NT2/D1 (cell line): ENCODE measurements at regions not wholly inside any gene's neighbourhood (a gene's known extent, or its start where the extent isn't known, plus 50 kb on each side); places are given as distances from the start of the nearest gene placed in this dataset.

Experiments used
- DNase-seq: peaks from one replicate; pipeline ENCODE4 v3.0.0-alpha.2; 2011; ENCODE audit warnings: low read depth, low spot score
- H3K27me3 ChIP-seq: 2 replicates; pipeline ENCODE4 v1.6.0; 2011; ENCODE audit warnings: mild to moderate bottlenecking; ENCODE audit not compliant: insufficient read length, insufficient read depth
- H3K36me3 ChIP-seq: 2 replicates; pipeline ENCODE4 v1.6.1; 2011; ENCODE audit warnings: mild to moderate bottlenecking, low read length, mixed read lengths; ENCODE audit not compliant: insufficient read depth, insufficient read length
- H3K4me1 ChIP-seq: 2 replicates; pipeline ENCODE4 v1.5.1; 2011; ENCODE audit not compliant: insufficient read depth, insufficient read length
- H3K4me3 ChIP-seq: 2 replicates; pipeline ENCODE4 v1.5.1; 2011; ENCODE audit warnings: low read depth; ENCODE audit not compliant: insufficient read length
- H3K9ac ChIP-seq: 2 replicates; pipeline ENCODE4 v1.6.0; 2011; ENCODE audit warnings: low read depth; ENCODE audit not compliant: insufficient read length
- H3K9me3 ChIP-seq: 2 replicates; pipeline ENCODE4 v1.5.1; 2011; ENCODE audit warnings: mild to moderate bottlenecking, low read length; ENCODE audit not compliant: insufficient read depth
- SUZ12 ChIP-seq: IDR thresholded peaks from 2 replicates; pipeline ENCODE4 v1.6.1; 2011; ENCODE audit not compliant: insufficient read length, insufficient read depth; ENCODE audit errors: extremely low read depth
- YY1 ChIP-seq: IDR thresholded peaks from 2 replicates; pipeline ENCODE4 v1.6.1; 2011; ENCODE audit not compliant: insufficient read length, insufficient read depth
- ZNF274 ChIP-seq: IDR thresholded peaks from 2 replicates; pipeline ENCODE4 v1.6.1; 2011; ENCODE audit warnings: mild to moderate bottlenecking, low read depth, low read length

DNA sequence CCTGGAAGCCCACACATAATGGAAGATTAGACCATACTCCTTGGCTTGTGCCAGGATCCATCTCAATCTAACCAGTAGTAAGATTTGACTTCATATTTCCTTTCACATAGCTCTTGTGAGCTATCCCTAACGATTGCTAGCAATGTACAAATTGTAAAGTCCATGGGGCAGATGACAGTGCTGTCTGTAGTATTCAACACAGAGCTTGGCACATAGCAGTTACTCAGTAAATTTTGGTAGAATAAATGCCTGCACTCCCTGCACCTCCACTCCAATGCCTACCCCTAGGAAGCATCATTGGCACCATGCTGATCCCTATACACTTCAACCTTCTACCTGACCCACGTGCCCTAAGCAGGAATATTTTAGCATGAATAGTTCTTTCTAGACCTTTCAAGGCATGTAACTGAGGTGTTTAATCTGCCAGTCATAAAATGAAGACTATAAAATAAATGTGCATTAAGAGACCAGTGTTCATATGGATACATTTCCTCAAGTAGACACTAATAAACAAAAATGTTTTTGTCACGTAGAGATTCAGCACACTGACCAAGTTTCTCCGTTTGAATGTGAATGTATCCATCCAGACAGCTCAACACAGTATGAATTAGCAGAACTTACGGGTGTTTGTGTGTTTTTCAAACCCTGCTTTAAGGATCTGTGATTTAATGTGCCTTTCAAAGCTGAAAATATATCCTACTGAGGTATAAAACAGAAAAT lies 98.8 kb downstream of the BMP4 start:
- Histone ChIP-seq H3K36me3 (no peaks in the 10 kb centered on the region), H3K4me1 (no peaks in the 10 kb centered on the region), H3K4me3 (no peak overlapping the region), H3K27me3 (no peaks in the 10 kb centered on the region), H3K9ac (no peak overlapping the region), H3K9me3 (no peaks in the 10 kb centered on the region)
- DNase-seq = no peak
- TF ChIP-seq SUZ12 (no peak), ZNF274 (no peak), YY1 (no peak)

DNA sequence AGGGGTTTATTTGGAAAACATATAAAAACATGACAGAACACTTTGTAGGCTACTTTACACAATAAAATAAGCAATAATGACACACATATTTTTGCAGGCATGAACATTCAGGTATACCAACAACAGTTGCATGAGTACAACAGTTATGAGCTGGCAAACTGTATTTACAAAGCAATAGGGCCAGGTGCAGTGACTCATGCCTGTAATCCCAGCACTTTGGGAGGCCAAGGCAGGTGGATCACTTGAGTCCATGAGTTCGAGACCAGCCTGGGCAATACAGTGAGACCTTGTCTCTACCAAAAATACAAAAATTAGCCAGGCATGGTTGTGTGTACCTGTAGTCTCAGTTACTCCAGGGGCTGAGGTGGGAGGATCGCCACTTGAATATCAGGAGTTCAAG lies 101.1 kb downstream of the BMP4 start:
- Histone ChIP-seq H3K9ac (no peak overlapping the region), H3K27me3 (no peaks in the 10 kb centered on the region), H3K9me3 (no peaks in the 10 kb centered on the region), H3K4me3 (no peak overlapping the region), H3K36me3 (no peaks in the 10 kb centered on the region), H3K4me1 (no peaks in the 10 kb centered on the region)
- TF ChIP-seq SUZ12 (no peak), ZNF274 (no peak), YY1 (no peak)
- DNase-seq = no peak

DNA sequence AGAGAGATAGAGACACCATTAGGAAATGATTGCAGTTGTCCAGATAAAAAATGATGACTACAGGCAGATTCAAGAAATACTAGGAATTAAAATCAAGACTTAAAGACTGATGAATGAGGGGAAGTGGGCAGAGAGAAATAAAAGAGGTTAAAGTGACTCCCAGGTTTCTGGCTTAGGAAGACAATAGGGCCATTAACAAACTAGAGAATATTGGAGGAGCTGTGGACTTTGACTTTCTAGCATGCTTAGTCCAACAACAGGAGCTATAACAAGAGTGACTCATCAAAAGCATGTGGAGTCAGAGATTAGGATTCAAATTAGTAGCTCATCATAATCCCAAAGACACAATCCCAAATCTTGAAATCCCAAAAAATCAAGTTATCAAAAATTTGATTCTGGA lies 101.5 kb downstream of the BMP4 start:
- no peaks in the 10 kb centered on the region for H3K27me3 ChIP-seq
- H3K9ac ChIP-seq = no peak overlapping the region
- TF ChIP-seq YY1 (no peak), ZNF274 (no peak), SUZ12 (no peak)
- no peaks in the 10 kb centered on the region for H3K9me3 ChIP-seq
- DNase-seq = no peak
- H3K4me3 ChIP-seq = no peak overlapping the region
- H3K4me1 ChIP-seq = no peaks in the 10 kb centered on the region
- H3K36me3 ChIP-seq = no peaks in the 10 kb centered on the region

DNA sequence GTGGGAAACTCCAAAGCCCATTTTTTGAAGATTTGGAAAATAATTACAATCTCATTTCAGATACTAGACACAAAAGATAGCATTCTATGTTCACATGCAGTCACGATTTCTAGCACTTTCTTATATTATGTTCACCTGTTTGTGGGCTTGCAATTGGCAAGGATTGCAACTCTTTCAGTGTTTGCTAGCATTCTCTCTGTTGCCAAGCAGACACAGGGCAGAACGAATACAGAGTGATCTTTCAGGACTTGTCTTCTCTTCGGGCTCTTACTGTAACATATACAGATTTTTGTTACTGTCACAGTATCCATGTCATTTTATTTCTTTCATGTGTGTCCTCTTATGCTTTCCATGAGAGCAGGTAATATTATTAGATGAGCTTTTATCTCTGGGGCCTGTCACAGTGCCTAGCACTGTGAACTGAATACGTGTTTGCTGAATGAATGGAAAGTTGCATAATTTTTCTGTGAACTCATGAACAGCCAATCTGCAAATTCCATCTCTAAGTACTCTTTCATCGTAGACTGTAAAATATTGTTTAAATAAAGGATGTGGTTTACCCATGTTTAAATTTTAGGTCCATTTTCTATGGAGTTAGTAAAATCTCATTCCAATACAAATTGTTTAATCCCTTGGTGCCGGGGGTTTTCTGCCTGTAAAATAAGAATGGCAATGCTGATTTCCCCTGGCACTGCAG lies 105.1 kb downstream of the BMP4 start:
- no peaks in the 10 kb centered on the region for H3K9me3 ChIP-seq
- H3K9ac ChIP-seq = no peak overlapping the region
- TF ChIP-seq ZNF274 = no peak
- no peaks in the 10 kb centered on the region for H3K27me3 ChIP-seq
- no peaks in the 10 kb centered on the region for H3K36me3 ChIP-seq
- H3K4me1 ChIP-seq = no peaks in the 10 kb centered on the region
- H3K4me3 ChIP-seq = no peak overlapping the region
- no peak for DNase-seq

DNA sequence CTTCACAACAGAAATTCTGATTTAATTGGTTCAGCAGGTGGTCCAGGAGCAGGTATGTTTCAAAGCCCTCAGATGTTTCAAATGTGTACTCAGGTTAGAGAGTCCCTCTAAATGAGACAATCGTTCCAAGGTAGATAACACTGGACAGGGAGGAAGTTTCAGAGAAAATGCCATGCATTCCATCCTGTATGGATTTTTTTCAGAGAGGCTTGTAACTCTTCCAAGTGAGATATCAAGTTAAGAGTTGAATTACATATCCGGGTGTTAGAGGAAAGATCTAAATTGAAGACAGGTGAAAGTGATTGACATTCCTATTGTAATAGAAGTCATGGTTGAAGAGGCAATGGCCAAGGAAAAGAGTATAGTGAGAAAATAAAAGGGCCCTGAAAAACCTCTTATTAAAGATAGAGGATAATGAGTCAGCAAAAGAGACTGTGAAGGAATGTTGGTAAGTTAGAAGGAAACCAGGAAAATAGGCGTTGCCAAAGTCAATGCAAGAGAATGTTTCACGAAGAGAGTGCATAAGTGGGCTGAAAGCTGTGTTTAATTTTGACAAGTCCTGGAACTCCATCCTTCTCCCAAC lies 105.8 kb downstream of the BMP4 start:
- no peak for DNase-seq
- Histone ChIP-seq H3K4me1 (no peaks in the 10 kb centered on the region), H3K9me3 (no peaks in the 10 kb centered on the region), H3K9ac (no peak overlapping the region), H3K27me3 (no peaks in the 10 kb centered on the region), H3K4me3 (no peak overlapping the region), H3K36me3 (no peaks in the 10 kb centered on the region)
- no peak for TF ChIP-seq YY1

DNA sequence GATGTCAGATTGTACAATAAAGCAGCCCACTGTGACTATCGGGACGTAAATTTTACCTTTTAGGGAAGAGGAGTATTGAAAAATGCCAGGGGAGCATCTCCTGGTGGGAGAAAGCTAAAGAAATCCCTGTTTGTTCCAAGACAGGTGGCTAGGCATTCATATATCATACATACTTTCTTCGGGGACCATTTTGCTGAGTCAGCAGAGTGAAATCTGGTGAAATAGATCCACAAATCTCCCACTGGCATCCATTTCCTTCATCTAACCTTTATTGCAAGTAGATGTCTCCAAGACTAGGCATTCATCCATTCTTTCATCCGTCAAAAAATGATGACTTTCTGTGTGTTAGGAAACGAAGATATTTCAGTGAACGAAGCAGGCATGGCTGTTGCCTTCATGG lies 107.1 kb downstream of the BMP4 start:
- Histone ChIP-seq H3K4me1 (no peaks in the 10 kb centered on the region), H3K36me3 (no peaks in the 10 kb centered on the region), H3K9ac (no peak overlapping the region), H3K9me3 (no peaks in the 10 kb centered on the region), H3K4me3 (no peak overlapping the region), H3K27me3 (no peaks in the 10 kb centered on the region)
- no peak for DNase-seq
- TF ChIP-seq YY1 (no peak), ZNF274 (no peak), SUZ12 (no peak)

DNA sequence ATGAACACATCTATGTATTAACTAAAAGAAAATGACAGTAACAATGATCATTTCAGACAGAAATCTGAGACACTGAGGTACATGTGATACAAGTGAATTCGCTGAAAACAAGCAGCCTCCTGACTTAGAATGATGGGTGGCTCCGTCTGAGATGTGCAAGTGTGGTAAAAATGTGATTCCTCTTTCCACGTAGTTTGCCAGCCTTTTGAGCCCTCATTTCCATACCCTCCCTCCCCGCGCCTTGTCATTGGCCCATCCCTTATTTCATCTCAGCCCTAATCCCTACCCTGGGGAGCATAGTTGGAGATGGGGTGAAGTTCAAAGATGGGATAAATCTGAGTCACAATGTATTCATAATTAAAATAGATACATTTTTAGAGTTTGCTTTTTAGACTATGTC lies 107.8 kb downstream of the BMP4 start:
- no peak for TF ChIP-seq YY1
- TF ChIP-seq ZNF274 = no peak
- TF ChIP-seq SUZ12 = no peak
- Histone ChIP-seq H3K9ac (no peak overlapping the region), H3K9me3 (no peaks in the 10 kb centered on the region), H3K36me3 (no peaks in the 10 kb centered on the region), H3K4me3 (no peak overlapping the region), H3K4me1 (no peaks in the 10 kb centered on the region), H3K27me3 (no peaks in the 10 kb centered on the region)
- no peak for DNase-seq
